CD4-positive, alpha-beta T cell (primary cell): ENCODE measurements at regions not wholly inside any gene's neighbourhood (a gene's known extent, or its start where the extent isn't known, plus 50 kb on each side); places are given as distances from the start of the nearest gene placed in this dataset.

ENCODE experiments used
- ATAC-seq: fragments of 200-7000 bp; cut with Tn5 transposase; one replicate; pipeline ENCODE4 v1.10.0; 2022; ENCODE audit warnings: mild to moderate bottlenecking; ENCODE audit not compliant: poor library complexity
- CTCF ChIA-PET: fragments of 350-600 bp; sonication (Branson Sonifier 250); formaldehyde crosslinking; loops from one replicate; lab custom pipeline; 2021; ENCODE audit warnings: antibody characterized with exemption, inconsistent platforms; lab: Charles Lee
- POLR2A ChIA-PET: fragments of 350-600 bp; sonication (Branson Sonifier 250); formaldehyde crosslinking; loops from one replicate; lab custom pipeline; 2021; ENCODE audit warnings: antibody characterized with exemption, inconsistent platforms; lab: Charles Lee
- DNase-seq, 14 experiments: peaks; one replicate each; pipeline ENCODE4 v3.0.0-alpha.2; 2013 to 2020; ENCODE audit warnings: mixed read lengths in 2 of 14
- H3K27ac ChIP-seq, 2 donors: one replicate each; pipeline versions ENCODE4 v1.5.1 to v1.7.0; 2013; ENCODE audit warnings: low read length in 2 of 2, low read depth in 1 of 2, mild to moderate bottlenecking in 1 of 2
- H3K27me3 ChIP-seq, 2 experiments: 1 replicate in 1 of 2; 2 replicates in 1 of 2; pipeline versions ENCODE4 v1.6.1 to v1.7.0; 2013; ENCODE audit warnings: low read length in 2 of 2, control low read depth in 1 of 2, mild to moderate bottlenecking in 1 of 2, moderate library complexity in 1 of 2; ENCODE audit not compliant: insufficient read depth in 2 of 2, control insufficient read depth in 1 of 2
- H3K36me3 ChIP-seq: one replicate; pipeline ENCODE4 v1.6.1; 2013; ENCODE audit warnings: low read length, control low read depth; ENCODE audit not compliant: insufficient read depth
- H3K4me1 ChIP-seq: one replicate; pipeline ENCODE4 v1.6.1; 2013; ENCODE audit warnings: low read length, control low read depth; ENCODE audit not compliant: insufficient read depth
- H3K4me3 ChIP-seq: one replicate; pipeline ENCODE4 v1.5.1; 2013; ENCODE audit warnings: mild to moderate bottlenecking, low read length, moderate library complexity
- H3K9me3 ChIP-seq, 2 experiments: 1 replicate in 1 of 2; 2 replicates in 1 of 2; pipeline versions ENCODE4 v1.6.1 to v1.7.0; 2013; ENCODE audit warnings: low read length in 2 of 2, mild to moderate bottlenecking in 2 of 2, control low read depth in 1 of 2, moderate library complexity in 1 of 2; ENCODE audit not compliant: control insufficient read depth in 1 of 2, insufficient read depth in 1 of 2
- H3K27ac Mint-ChIP-seq: one replicate; pipeline ENCODE4 v1.8.0; 2020; ENCODE audit warnings: mixed read lengths
- H3K27me3 Mint-ChIP-seq: one replicate; pipeline ENCODE4 v1.8.0; 2021; ENCODE audit warnings: mixed read lengths
- H3K36me3 Mint-ChIP-seq: one replicate; pipeline ENCODE4 v1.8.0; 2021; ENCODE audit warnings: low read depth, mixed read lengths
- H3K4me1 Mint-ChIP-seq: one replicate; pipeline ENCODE4 v1.8.0; 2021; ENCODE audit warnings: low read depth, mixed read lengths
- H3K4me3 Mint-ChIP-seq: one replicate; pipeline ENCODE4 v1.8.0; 2020; ENCODE audit warnings: mild to moderate bottlenecking, mixed read lengths
- H3K9me3 Mint-ChIP-seq: one replicate; pipeline ENCODE4 v1.8.0; 2020; ENCODE audit warnings: mixed read lengths
- intact Hi-C, 2 experiments: fragments of 100-400 bp; cut with DNase I in 1 of 2; cut with micrococcal nuclease in 1 of 2; formaldehyde crosslinking; loops; one replicate each; pipeline versions ENCODE4 v1.15.1 to v1.9.0; 2023 to 2025; cut with DNase I, micrococcal nuclease
- TF ChIP-seq, protein P1 (sequence below): fragments of 200-600 bp; IDR thresholded peaks from one replicate; pipeline ENCODE4 v1.8.0; 2022; ENCODE audit warnings: antibody characterized with exemption, mild to moderate bottlenecking

DNA sequence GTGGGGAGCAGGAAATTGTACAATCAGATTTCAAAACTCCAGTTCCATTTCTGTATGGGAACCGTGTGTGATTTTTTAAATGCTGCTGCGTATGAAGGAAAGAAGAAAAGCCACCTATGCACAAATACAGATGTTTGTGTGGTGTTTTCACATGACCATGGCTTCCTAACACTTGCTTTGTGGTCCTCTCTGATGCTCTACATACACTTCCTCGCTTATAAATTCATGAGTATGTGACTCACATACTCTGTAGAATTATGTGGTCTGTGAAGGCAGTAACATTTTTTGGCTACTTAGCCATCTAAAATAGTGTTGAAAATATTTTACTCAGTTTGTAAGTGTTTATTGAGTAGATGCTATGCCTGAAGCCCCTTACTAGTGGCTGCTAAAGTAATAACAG, 119.8 kb upstream of the PDE10A start:
- H3K27ac ChIP-seq: no peak overlapping the region
- CTCF ChIA-PET: no interaction called here
- no peaks in the 10 kb centered on the region for H3K4me1 Mint-ChIP-seq
- no peaks in the 10 kb centered on the region for H3K36me3 ChIP-seq
- TF ChIP-seq, protein P1, sequence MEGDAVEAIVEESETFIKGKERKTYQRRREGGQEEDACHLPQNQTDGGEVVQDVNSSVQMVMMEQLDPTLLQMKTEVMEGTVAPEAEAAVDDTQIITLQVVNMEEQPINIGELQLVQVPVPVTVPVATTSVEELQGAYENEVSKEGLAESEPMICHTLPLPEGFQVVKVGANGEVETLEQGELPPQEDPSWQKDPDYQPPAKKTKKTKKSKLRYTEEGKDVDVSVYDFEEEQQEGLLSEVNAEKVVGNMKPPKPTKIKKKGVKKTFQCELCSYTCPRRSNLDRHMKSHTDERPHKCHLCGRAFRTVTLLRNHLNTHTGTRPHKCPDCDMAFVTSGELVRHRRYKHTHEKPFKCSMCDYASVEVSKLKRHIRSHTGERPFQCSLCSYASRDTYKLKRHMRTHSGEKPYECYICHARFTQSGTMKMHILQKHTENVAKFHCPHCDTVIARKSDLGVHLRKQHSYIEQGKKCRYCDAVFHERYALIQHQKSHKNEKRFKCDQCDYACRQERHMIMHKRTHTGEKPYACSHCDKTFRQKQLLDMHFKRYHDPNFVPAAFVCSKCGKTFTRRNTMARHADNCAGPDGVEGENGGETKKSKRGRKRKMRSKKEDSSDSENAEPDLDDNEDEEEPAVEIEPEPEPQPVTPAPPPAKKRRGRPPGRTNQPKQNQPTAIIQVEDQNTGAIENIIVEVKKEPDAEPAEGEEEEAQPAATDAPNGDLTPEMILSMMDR: no peak
- H3K27me3 Mint-ChIP-seq: peaks cover 50% of the 10 kb centered on the region
- no peaks in the 10 kb centered on the region for H3K9me3 ChIP-seq
- no peak overlapping the region for H3K4me3 ChIP-seq
- H3K27ac Mint-ChIP-seq: no peak overlapping the region
- DNase-seq: no peak
- H3K4me1 ChIP-seq: no peaks in the 10 kb centered on the region
- POLR2A ChIA-PET: no interaction called here
- intact Hi-C loops: no loop called here
- no peak for ATAC-seq
- H3K4me3 Mint-ChIP-seq: no peak overlapping the region
- H3K27me3 ChIP-seq: no peaks in the 10 kb centered on the region
- H3K36me3 Mint-ChIP-seq: no peaks in the 10 kb centered on the region
- no peaks in the 10 kb centered on the region for H3K9me3 Mint-ChIP-seq

GRCh38 chr6:165782134-165782533, 119.1 kb upstream of the PDE10A start:
- Mint-ChIP-seq H3K27me3 (peaks cover 49% of the 10 kb centered on the region), H3K4me3 (no peak overlapping the region), H3K9me3 (no peaks in the 10 kb centered on the region), H3K27ac (no peak overlapping the region), H3K4me1 (no peaks in the 10 kb centered on the region), H3K36me3 (no peaks in the 10 kb centered on the region)
- H3K9me3 ChIP-seq: no peaks in the 10 kb centered on the region
- H3K27me3 ChIP-seq: peaks cover under 1 to 3% of the 10 kb centered on the region in 2 experiments
- DNase-seq (no peak), ATAC-seq (no peak)
- no peaks in the 10 kb centered on the region for H3K36me3 ChIP-seq
- CTCF ChIA-PET: no interaction called here
- no peak overlapping the region for H3K27ac ChIP-seq
- H3K4me1 ChIP-seq: no peaks in the 10 kb centered on the region
- TF ChIP-seq, protein P1: no peak
- intact Hi-C loops: no loop called here
- H3K4me3 ChIP-seq: no peak overlapping the region
- POLR2A ChIA-PET: no interaction called here

GRCh38 chr6:165777680-165778079, 114.6 kb upstream of the PDE10A start:
- no peak overlapping the region for H3K4me3 Mint-ChIP-seq
- CTCF ChIA-PET: no interaction called here
- ATAC-seq: no peak

More at GRCh38 chr6:165777680-165778079, 114.6 kb upstream of the PDE10A start:
- Histone ChIP-seq H3K4me3 (no peak overlapping the region), H3K36me3 (no peaks in the 10 kb centered on the region), H3K9me3 (no peaks in the 10 kb centered on the region), H3K4me1 (no peaks in the 10 kb centered on the region), H3K27ac (no peak overlapping the region), H3K27me3 (peaks cover 9 to 16% of the 10 kb centered on the region in 2 experiments)
- Mint-ChIP-seq H3K9me3 (no peaks in the 10 kb centered on the region), H3K27me3 (peaks cover 51% of the 10 kb centered on the region), H3K27ac (no peak overlapping the region), H3K4me1 (no peaks in the 10 kb centered on the region), H3K36me3 (no peaks in the 10 kb centered on the region)
- POLR2A ChIA-PET: no interaction called here
- TF ChIP-seq, protein P1: no peak
- intact Hi-C loops: no loop called here
- no peak for DNase-seq
